Right forelimb (tissue), 1 donor: ENCODE measurements at regions not wholly inside any gene's neighbourhood (a gene's known extent, or its start where the extent isn't known, plus 50 kb on each side); places are given as distances from the start of the nearest gene placed in this dataset.

Source experiments
- DNase-seq: peaks from one replicate; pipeline ENCODE4 v3.0.0-alpha.2; 2018

- no peak for DNase-seq
Observed at GRCh38 chr6:14187406-14187805, 69.8 kb downstream of the CD83 start.

- no peak for DNase-seq
Observed at GRCh38 chr6:14189074-14189473, 71.5 kb downstream of the CD83 start.

- no peak for DNase-seq
Observed at GRCh38 chr6:14190191-14190928, 72.8 kb downstream of the CD83 start.

- DNase-seq = no peak
Observed at GRCh38 chr6:14190929-14191224, 73.3 kb downstream of the CD83 start.

GRCh38 chr6:14191761-14192160, 74.2 kb downstream of the CD83 start:
- no peak for DNase-seq

- no peak for DNase-seq
Observed at GRCh38 chr6:14192216-14192788, 74.7 kb downstream of the CD83 start.

- DNase-seq = no peak
Observed at GRCh38 chr6:14193524-14193923, 76.0 kb downstream of the CD83 start.

- DNase-seq = no peak
Observed at GRCh38 chr6:14194483-14194882, 76.9 kb downstream of the CD83 start.

- DNase-seq = no peak
Observed at GRCh38 chr6:14194976-14195375, 77.4 kb downstream of the CD83 start.

- DNase-seq = no peak
Observed at GRCh38 chr6:14196026-14196425, 78.5 kb downstream of the CD83 start.

- DNase-seq = no peak
Observed at GRCh38 chr6:14197118-14197517, 79.5 kb downstream of the CD83 start.

GRCh38 chr6:14200047-14200446, 82.5 kb downstream of the CD83 start:
- DNase-seq = no peak

GRCh38 chr6:14202947-14203346, 85.4 kb downstream of the CD83 start:
- DNase-seq = no peak

GRCh38 chr6:14206391-14206790, 88.8 kb downstream of the CD83 start:
- DNase-seq = no peak

GRCh38 chr6:14207448-14207847, 89.9 kb downstream of the CD83 start:
- no peak for DNase-seq

GRCh38 chr6:14209000-14209399, 91.4 kb downstream of the CD83 start:
- DNase-seq = no peak

- DNase-seq = no peak
Observed at GRCh38 chr6:14210077-14210476, 92.5 kb downstream of the CD83 start.

- peak; percentile 96 for DNase-seq
Observed at GRCh38 chr6:14210663-14211561, 93.3 kb downstream of the CD83 start.

GRCh38 chr6:14211562-14211942, 94.0 kb downstream of the CD83 start:
- DNase-seq = no peak

- no peak for DNase-seq
Observed at GRCh38 chr6:14212020-14212419, 94.4 kb downstream of the CD83 start.

- DNase-seq = no peak
Observed at GRCh38 chr6:14212632-14213031, 95.1 kb downstream of the CD83 start.

GRCh38 chr6:14216946-14217684, 99.5 kb downstream of the CD83 start:
- DNase-seq = no peak
